ENCODE measurements at regions not wholly inside any gene's neighbourhood (a gene's known extent, or its start where the extent isn't known, plus 50 kb on each side); places are given as distances from the start of the nearest gene placed in this dataset.

GRCh38 chr7:36048141-36048901 is 104.7 kb upstream of the EEPD1 start:
- TF ChIP-seq EZH2 (IDR thresholded peaks at IDR 0.05) (no peak), CTCF (IDR thresholded peaks at IDR 0.05) (no peak), EZH2phosphoT487 (IDR thresholded peaks at IDR 0.05) (no peak)

Data from neural progenitor cell (in vitro differentiated cells).